ENCODE measurements at regions not wholly inside any gene's neighbourhood (a gene's known extent, or its start where the extent isn't known, plus 50 kb on each side); places are given as distances from the start of the nearest gene placed in this dataset.

DNA sequence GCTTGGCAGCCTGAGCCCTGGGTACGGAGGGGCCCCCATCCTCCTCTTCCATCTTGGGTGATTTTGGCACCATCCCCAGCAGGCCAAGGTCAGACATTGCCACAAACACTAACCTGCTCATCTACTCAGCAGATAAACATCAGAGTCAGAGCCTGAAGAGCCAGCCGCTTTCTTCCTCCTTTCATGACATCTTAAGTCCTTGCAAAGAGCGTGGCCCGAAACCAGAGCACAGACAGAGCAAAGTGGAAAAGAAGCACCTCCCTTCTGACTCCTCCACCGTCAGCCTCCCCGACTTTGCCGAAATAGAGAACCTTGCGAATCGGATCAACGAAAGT, 60.4 kb upstream of the RPH3AL start:
- no peak for TF ChIP-seq POLR2A (IDR thresholded peaks at IDR 0.05)
- TF ChIP-seq, protein P1, sequence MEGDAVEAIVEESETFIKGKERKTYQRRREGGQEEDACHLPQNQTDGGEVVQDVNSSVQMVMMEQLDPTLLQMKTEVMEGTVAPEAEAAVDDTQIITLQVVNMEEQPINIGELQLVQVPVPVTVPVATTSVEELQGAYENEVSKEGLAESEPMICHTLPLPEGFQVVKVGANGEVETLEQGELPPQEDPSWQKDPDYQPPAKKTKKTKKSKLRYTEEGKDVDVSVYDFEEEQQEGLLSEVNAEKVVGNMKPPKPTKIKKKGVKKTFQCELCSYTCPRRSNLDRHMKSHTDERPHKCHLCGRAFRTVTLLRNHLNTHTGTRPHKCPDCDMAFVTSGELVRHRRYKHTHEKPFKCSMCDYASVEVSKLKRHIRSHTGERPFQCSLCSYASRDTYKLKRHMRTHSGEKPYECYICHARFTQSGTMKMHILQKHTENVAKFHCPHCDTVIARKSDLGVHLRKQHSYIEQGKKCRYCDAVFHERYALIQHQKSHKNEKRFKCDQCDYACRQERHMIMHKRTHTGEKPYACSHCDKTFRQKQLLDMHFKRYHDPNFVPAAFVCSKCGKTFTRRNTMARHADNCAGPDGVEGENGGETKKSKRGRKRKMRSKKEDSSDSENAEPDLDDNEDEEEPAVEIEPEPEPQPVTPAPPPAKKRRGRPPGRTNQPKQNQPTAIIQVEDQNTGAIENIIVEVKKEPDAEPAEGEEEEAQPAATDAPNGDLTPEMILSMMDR (IDR thresholded peaks at IDR 0.05): no peak
- no peaks in the 10 kb centered on the region for H3K9me3 ChIP-seq
- no peaks in the 10 kb centered on the region for H3K27me3 ChIP-seq
- intact Hi-C loops (cut with DNase I): no loop called here
- H3K4me3 ChIP-seq: peak overlapping the region in 1 of 4 donors; percentile 4
- DNase-seq: no peak
- 92% methylated on average over 8 to 9 of the region's 10 CpGs for WGBS, 2 donors
- H3K36me3 ChIP-seq: peaks cover 0 to 19% (median 0%) of the 10 kb centered on the region in 3 donors
- H3K4me1 ChIP-seq: peaks cover 6 to 33% (median 19%) of the 10 kb centered on the region in 3 donors
- no peak overlapping the region for H3K27ac ChIP-seq

DNA sequence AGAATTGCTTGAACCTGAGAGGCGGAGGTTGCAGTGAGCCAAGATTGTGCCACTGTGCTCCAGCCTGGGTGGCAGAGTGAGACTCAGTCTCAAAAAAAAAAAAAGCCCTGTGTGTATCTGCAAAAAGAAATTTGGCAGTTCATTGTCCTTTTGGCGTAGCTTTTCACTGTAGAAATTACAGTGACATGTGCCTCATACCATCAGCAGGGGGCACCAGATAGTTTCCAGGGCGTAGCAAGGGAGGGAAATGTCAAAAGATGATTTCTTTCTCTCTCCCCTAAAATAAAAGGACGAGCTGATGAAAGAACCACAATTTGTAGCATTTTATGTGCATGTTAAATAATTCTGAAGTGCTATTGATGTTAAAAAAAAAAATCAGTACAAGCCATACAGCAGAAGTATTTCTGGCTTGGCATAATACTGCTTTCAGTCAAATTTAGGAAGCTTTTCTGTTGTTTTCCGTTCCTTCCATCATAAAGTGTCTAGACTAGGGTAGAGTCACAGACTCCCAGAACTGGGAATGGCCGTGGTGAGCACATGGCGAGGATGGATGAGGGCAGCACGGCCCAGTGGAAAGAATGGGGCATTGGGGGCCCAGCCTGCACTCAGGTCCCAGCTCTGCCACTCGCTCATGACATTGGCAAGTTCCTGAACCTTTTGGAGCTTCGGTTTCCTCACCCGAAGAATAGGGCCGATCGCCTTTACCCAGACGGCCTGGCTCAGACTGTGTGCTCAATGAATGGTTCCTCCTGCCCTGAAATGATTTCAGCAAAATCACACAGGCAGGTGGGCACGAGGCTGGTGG, 59.8 kb upstream of the RPH3AL start:
- intact Hi-C loops (cut with DNase I): no loop called here
- DNase-seq: no peak
- H3K27ac ChIP-seq: peak overlapping the region in 1 of 4 donors; percentile 20

DNA sequence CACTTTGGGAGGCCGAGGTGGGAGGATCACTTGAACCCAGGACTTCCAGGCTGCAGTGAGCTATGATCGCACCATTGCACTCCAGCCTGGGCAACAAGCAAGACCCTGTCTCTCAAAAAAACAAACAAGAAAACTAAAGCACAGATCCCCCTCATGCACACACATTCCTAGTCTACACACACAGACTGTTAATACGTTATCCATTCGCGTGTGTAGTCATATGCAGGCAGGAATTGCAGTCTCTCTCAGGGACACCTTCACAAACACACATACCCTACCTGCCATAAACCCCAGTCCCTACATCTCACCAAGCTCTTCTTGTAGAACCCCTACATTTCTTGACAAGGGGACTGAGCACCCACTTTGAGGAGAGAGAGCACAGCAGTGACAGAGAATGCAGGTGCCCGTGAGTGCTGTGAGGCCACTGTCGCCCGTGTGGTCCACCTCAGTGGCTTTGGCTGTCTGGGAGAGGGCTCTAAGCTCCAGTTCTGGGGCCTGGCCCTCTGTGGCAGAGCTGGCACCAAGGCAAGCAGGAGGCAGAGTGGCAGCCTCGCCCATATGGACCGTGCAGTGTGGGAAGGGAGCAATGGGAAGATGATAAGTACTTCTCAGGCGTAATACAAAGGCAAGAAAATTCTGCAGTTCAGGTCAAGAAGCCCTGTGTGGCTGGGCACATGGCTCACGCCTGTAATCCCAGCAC, 59.0 kb upstream of the RPH3AL start:
- Histone ChIP-seq H3K4me3 (no peak overlapping the region), H3K4me1 (peaks cover 6 to 33% (median 19%) of the 10 kb centered on the region in 3 donors), H3K36me3 (peaks cover 0 to 19% (median 0%) of the 10 kb centered on the region in 3 donors), H3K27me3 (no peaks in the 10 kb centered on the region), H3K9me3 (no peaks in the 10 kb centered on the region), H3K27ac (peak overlapping the region in 2 of 4 donors; percentile 20 to 26)
- no peak for TF ChIP-seq POLR2A (IDR thresholded peaks at IDR 0.05)
- TF ChIP-seq, protein P1 (IDR thresholded peaks at IDR 0.05): no peak
- DNase-seq: no peak
- 73 to 84% methylated on average over 9 to 10 of the region's 12 CpGs for WGBS, 2 donors
- intact Hi-C loops (cut with DNase I): no loop called here

More for the DNA sequence above, 59.8 kb upstream of the RPH3AL start:
- no peaks in the 10 kb centered on the region for H3K27me3 ChIP-seq
- peaks cover 0 to 19% (median 0%) of the 10 kb centered on the region in 3 donors for H3K36me3 ChIP-seq
- WGBS, 2 donors: 26 to 57% methylated on average over 5 to 14 of the region's 15 CpGs
- no peaks in the 10 kb centered on the region for H3K9me3 ChIP-seq
- no peak overlapping the region for H3K4me3 ChIP-seq
- peaks cover 6 to 33% (median 19%) of the 10 kb centered on the region in 3 donors for H3K4me1 ChIP-seq
- no peak for TF ChIP-seq POLR2A (IDR thresholded peaks at IDR 0.05)
- TF ChIP-seq, protein P1 (IDR thresholded peaks at IDR 0.05): peak; percentile 43 to 78 (median 70)

DNA sequence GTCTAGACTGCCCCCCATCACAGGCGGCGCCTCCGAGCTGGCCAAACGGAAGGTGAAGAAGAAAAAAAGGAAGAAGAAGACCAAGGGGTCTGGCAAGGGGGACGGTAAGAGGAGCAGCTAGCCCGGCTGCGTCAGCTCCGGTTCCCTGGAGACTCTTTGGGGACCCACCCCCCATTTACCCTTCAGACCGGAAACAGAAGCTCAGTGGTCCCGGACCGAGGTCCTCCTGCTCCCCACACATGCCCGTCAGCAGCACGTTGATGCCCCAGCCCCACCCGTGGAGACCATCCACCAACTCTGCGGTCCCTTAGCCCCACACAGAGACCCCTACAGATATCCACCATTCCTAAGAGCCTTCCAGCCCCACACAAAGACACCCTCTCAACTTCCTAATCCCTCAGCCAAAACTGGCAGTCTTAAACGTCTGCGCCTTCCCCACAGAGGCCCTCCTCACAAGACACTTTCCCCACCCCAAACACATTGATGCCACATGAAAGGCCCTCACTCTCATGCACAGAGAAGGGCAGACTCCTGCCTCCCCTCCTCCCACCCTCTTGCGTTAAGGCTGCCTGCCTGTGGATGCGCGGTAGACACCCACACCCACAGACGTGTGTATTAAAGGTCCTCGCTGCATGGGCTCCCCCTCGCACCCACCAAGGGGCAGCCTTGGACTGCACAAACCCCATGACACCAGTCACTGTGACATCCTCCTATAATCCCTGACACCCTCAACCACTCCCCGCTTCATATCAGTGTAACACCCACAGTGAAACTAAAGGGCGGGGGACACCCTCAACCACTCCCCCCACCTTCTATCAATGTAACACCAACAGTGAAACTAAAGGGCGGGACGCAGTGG, 58.2 kb upstream of the RPH3AL start:
- no peaks in the 10 kb centered on the region for H3K9me3 ChIP-seq
- H3K4me1 ChIP-seq: peaks cover 6 to 33% (median 19%) of the 10 kb centered on the region in 3 donors
- no peak for TF ChIP-seq POLR2A (IDR thresholded peaks at IDR 0.05)
- TF ChIP-seq, protein P1 (IDR thresholded peaks at IDR 0.05): no peak
- H3K36me3 ChIP-seq: peaks cover 0 to 19% (median 0%) of the 10 kb centered on the region in 3 donors
- no peak for DNase-seq
- peak overlapping the region; percentile 63 to 92 (median 86) for H3K4me3 ChIP-seq
- 17 to 23% methylated on average over 21 to 23 of the region's 27 CpGs for WGBS, 2 donors
- intact Hi-C loops (cut with DNase I): no loop called here
- H3K27me3 ChIP-seq: no peaks in the 10 kb centered on the region
- H3K27ac ChIP-seq: peak overlapping the region; percentile 5 to 87 (median 74)
